NT2/D1 (cell line): ENCODE measurements at regions not wholly inside any gene's neighbourhood (a gene's known extent, or its start where the extent isn't known, plus 50 kb on each side); places are given as distances from the start of the nearest gene placed in this dataset.

ENCODE experiments used
- DNase-seq: peaks from one replicate; pipeline ENCODE4 v3.0.0-alpha.2; 2011; ENCODE audit warnings: low read depth, low spot score
- H3K27me3 ChIP-seq: 2 replicates; pipeline ENCODE4 v1.6.0; 2011; ENCODE audit warnings: mild to moderate bottlenecking; ENCODE audit not compliant: insufficient read length, insufficient read depth
- H3K36me3 ChIP-seq: 2 replicates; pipeline ENCODE4 v1.6.1; 2011; ENCODE audit warnings: mild to moderate bottlenecking, low read length, mixed read lengths; ENCODE audit not compliant: insufficient read depth, insufficient read length
- H3K4me1 ChIP-seq: 2 replicates; pipeline ENCODE4 v1.5.1; 2011; ENCODE audit not compliant: insufficient read depth, insufficient read length
- H3K4me3 ChIP-seq: 2 replicates; pipeline ENCODE4 v1.5.1; 2011; ENCODE audit warnings: low read depth; ENCODE audit not compliant: insufficient read length
- H3K9ac ChIP-seq: 2 replicates; pipeline ENCODE4 v1.6.0; 2011; ENCODE audit warnings: low read depth; ENCODE audit not compliant: insufficient read length
- H3K9me3 ChIP-seq: 2 replicates; pipeline ENCODE4 v1.5.1; 2011; ENCODE audit warnings: mild to moderate bottlenecking, low read length; ENCODE audit not compliant: insufficient read depth
- SUZ12 ChIP-seq: IDR thresholded peaks from 2 replicates; pipeline ENCODE4 v1.6.1; 2011; ENCODE audit not compliant: insufficient read length, insufficient read depth; ENCODE audit errors: extremely low read depth
- YY1 ChIP-seq: IDR thresholded peaks from 2 replicates; pipeline ENCODE4 v1.6.1; 2011; ENCODE audit not compliant: insufficient read length, insufficient read depth
- ZNF274 ChIP-seq: IDR thresholded peaks from 2 replicates; pipeline ENCODE4 v1.6.1; 2011; ENCODE audit warnings: mild to moderate bottlenecking, low read depth, low read length

DNA sequence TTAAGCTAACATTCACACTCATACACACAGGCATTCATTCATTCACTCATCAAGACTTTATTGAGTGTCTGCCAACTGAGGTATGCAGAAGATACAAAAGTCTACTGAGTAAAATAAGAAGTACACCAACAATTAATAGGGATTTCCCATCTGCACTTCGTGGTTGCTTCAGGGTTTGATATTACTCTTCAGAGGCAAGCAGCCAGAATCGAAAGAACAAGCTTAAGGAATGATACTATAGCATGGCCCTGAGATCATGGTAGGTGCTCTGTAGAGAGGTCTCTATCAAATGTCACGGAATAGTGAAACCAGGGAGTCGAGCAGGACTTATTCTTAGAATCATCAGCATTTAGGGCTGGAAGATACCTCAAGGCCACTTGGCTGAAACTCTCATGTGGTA lies 135.4 kb downstream of the NRN1 start:
- no peak overlapping the region for H3K4me3 ChIP-seq
- no peak for TF ChIP-seq SUZ12
- TF ChIP-seq ZNF274, result no peak
- TF ChIP-seq YY1, result no peak

DNA sequence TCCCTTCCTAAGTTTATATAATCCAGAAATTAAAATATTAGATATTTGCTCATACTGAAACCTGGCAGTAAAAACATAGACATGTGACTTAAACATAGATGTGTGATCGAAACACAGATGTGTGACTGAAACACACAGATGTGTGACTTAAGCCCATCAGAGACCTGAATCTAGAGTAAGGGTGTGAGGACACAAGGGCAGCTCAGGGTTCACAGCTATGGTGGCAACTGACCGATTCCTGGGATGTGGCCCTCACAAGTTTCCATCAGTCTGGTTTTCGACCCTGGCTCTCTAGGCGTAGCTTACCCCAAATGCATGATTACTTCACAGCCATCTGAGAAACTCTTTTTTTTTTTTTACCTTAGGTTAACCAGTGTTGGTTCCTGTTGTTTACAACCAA lies 137.0 kb downstream of the NRN1 start:
- Histone ChIP-seq H3K9ac (no peak overlapping the region), H3K9me3 (0 out of 2 replicates have a peak, but pooled peaks cover 5% of the 10 kb centered on the region), H3K4me3 (no peak overlapping the region), H3K4me1 (no peaks in the 10 kb centered on the region), H3K27me3 (no peaks in the 10 kb centered on the region), H3K36me3 (no peaks in the 10 kb centered on the region)
- TF ChIP-seq SUZ12 (no peak), ZNF274 (no peak), YY1 (no peak)
- DNase-seq, result no peak

More for the DNA sequence above, 135.4 kb downstream of the NRN1 start:
- Histone ChIP-seq H3K4me1 (no peaks in the 10 kb centered on the region), H3K9me3 (0 out of 2 replicates have a peak, but pooled peaks cover 5% of the 10 kb centered on the region), H3K9ac (no peak overlapping the region), H3K27me3 (no peaks in the 10 kb centered on the region), H3K36me3 (no peaks in the 10 kb centered on the region)
- no peak for DNase-seq

DNA sequence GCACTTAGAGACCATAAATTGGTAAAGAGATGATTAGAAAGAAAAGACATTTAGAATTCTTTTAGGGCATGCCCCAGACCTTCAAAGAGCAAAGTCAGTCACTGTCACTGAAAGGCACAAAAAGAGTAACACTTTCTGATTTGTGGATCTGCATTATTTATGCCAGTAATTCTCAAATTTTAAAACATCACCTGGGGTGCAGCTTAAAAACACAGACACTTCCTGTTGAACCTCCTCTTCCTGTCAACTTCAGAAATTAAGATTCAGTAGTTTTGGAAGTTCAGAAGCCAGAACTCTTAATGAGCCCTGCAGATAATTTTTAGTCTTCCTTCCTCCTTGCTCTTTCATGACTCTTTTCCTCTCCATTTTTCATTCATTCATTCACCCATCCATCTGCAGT lies 137.5 kb downstream of the NRN1 start:
- Histone ChIP-seq H3K9me3 (0 out of 2 replicates have a peak, but pooled peaks cover 5% of the 10 kb centered on the region), H3K36me3 (no peaks in the 10 kb centered on the region), H3K4me3 (no peak overlapping the region), H3K9ac (no peak overlapping the region), H3K4me1 (no peaks in the 10 kb centered on the region), H3K27me3 (no peaks in the 10 kb centered on the region)
- no peak for DNase-seq
- TF ChIP-seq YY1, result no peak
- no peak for TF ChIP-seq SUZ12
- TF ChIP-seq ZNF274, result no peak

DNA sequence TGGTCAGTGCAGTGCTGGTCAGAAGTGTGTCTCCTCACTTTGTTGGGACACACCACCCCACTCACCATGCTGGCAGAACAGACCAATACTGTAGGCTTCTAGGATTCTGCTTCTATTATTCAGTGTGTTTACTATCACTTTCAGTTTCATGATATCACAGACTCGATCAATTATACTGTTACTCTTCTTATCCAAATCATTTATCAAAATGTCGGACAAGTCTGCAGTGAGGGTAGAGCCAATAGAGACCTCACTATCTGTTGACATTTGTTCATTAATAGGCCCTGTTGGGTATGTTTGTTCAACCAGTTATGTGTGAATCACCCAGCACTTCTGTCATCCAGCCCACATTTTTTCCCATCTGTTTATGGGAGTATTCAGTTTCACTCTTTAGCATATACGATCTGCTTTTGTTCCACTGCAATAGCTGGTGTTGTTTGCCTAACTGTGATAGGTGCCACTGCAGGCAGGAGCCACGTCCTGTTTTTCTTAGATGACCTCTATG lies 140.1 kb downstream of the NRN1 start:
- H3K4me3 ChIP-seq, result no peak overlapping the region
- no peaks in the 10 kb centered on the region for H3K27me3 ChIP-seq
- no peak for DNase-seq

DNA sequence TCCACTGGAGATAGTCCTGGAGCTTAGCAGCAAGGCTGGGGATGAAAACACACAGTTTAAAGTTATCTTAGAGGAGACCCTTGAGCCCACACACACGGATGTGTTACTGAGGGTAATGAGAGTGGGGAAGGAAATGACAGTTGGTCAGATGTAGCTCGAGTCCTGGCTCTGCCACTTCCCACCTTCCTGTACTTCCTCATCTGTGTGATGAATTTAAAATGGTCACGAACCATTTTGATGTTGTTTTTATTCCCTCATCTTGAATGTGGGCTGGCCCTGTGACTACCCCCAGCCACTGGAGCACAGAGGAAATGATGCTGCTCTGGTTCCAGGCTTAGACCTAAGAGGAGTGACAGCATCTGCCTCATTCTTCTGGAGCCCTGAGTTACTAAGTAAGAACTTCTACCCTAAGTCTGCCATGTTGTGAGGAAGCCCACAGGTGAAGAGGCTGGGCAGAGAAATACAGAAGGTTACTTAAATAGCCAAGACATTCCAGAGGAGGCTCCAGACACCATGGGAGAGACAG lies 141.2 kb downstream of the NRN1 start:
- Histone ChIP-seq H3K4me3 (no peak overlapping the region), H3K4me1 (no peaks in the 10 kb centered on the region), H3K36me3 (no peaks in the 10 kb centered on the region), H3K27me3 (no peaks in the 10 kb centered on the region), H3K9me3 (no peaks in the 10 kb centered on the region), H3K9ac (no peak overlapping the region)
- DNase-seq, result no peak
- no peak for TF ChIP-seq SUZ12
- no peak for TF ChIP-seq YY1
- TF ChIP-seq ZNF274, result no peak

More for the DNA sequence above, 140.1 kb downstream of the NRN1 start:
- Histone ChIP-seq H3K36me3 (no peaks in the 10 kb centered on the region), H3K4me1 (no peaks in the 10 kb centered on the region), H3K9me3 (0 out of 2 replicates have a peak, but pooled peaks cover 5% of the 10 kb centered on the region), H3K9ac (no peak overlapping the region)
- TF ChIP-seq ZNF274, result no peak
- no peak for TF ChIP-seq YY1
- TF ChIP-seq SUZ12, result no peak

DNA sequence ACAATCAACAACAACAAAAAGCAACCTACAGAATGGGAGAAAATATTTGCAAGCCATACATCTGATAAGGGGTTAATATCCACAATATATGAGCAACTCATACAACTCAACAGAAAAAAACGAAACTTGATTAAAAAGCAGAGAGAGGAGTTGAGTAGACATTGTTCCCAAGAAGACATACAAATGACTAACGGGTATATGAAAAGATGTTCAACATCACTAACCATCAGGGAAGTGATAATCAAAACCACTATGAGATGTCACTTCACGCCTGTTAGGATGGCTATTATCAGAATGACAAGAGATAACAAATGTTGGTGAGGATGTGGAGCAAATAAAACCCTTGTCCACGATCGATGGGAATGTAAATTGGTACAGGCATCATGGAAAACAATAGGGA lies 145.9 kb downstream of the NRN1 start:
- no peaks in the 10 kb centered on the region for H3K36me3 ChIP-seq
- no peaks in the 10 kb centered on the region for H3K4me1 ChIP-seq
- no peaks in the 10 kb centered on the region for H3K27me3 ChIP-seq
- no peak overlapping the region for H3K9ac ChIP-seq
- H3K9me3 ChIP-seq, result no peaks in the 10 kb centered on the region
- no peak for DNase-seq
- TF ChIP-seq ZNF274 (no peak), SUZ12 (no peak), YY1 (no peak)
- no peak overlapping the region for H3K4me3 ChIP-seq

DNA sequence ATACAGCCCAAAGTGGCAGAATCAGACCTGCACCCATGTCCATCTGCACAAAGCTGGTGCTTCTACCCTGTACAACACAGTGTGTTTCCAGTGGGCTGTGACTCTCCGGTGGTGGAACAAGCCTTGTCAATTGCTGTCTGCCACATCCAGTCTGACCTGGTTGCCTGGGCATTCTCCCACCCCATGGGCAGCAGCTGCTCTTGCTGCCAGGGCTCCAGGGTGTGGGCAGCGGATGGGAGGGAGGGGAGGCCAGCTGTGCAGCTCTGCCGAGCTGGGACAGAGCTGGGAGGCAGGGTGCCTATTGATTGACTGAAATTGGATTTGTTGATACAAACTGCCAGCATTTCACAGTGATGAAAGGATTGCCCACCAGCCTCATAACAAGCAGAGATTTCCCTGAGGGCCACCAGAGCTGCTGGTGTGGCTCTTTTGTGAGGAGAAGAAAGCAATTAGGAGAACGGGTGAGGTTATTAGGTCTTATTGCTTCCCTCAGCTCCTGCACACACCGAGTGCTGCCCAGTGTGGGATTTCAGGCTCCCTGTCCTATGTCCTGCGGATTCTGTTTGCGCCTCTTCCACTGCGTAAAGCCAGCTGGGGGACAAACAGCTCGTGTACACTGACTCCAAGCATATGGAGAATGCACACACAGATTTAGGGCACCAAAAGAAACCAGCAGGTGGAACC lies 150.8 kb downstream of the NRN1 start:
- Histone ChIP-seq H3K4me3 (no peak overlapping the region), H3K9me3 (no peaks in the 10 kb centered on the region), H3K27me3 (peaks cover 22% of the 10 kb centered on the region), H3K36me3 (no peaks in the 10 kb centered on the region), H3K9ac (no peak overlapping the region), H3K4me1 (no peaks in the 10 kb centered on the region)
- DNase-seq, result no peak
- no peak for TF ChIP-seq YY1
- no peak for TF ChIP-seq ZNF274
- no peak for TF ChIP-seq SUZ12

DNA sequence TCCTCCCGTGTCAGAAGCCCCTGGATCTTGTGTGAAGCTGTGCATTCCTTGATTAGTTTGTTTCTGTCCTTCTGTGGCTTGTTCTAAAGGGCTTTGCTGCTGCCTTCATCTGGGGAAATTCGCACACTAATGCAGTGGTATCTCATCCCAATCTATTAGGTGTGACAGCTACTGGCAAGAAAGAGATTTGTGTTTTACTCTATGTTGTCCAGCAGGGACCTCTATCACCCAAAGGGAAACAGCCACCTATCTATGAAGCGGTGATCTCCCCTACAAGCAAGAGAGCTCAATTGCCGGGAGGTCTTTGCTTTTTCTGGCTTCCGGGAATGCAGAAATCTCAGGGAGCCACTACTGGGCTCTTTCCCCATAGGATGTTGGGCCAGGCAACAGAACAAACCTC lies 151.8 kb downstream of the NRN1 start:
- TF ChIP-seq ZNF274 (no peak), SUZ12 (no peak), YY1 (no peak)
- H3K36me3 ChIP-seq, result no peaks in the 10 kb centered on the region
- H3K27me3 ChIP-seq, result peaks cover 28% of the 10 kb centered on the region
- H3K9ac ChIP-seq, result no peak overlapping the region
- H3K4me3 ChIP-seq, result no peak overlapping the region
- H3K9me3 ChIP-seq, result no peaks in the 10 kb centered on the region
- H3K4me1 ChIP-seq, result peaks cover 2% of the 10 kb centered on the region
- DNase-seq, result no peak
